ENCODE measurements at regions not wholly inside any gene's neighbourhood (a gene's known extent, or its start where the extent isn't known, plus 50 kb on each side); places are given as distances from the start of the nearest gene placed in this dataset.

GRCh38 chr13:63851526-63851925 lies 2435.9 kb upstream of the PCDH20 start:
- Histone ChIP-seq H3K27ac (ENCODE audit: insufficient read depth, low read length) (no peak overlapping the region), H3K56ac (ENCODE audit: extremely low read depth, insufficient read depth, low read length) (no peak overlapping the region), H3K27me3 (ENCODE audit: control insufficient read depth, insufficient read depth, low read length) (no peaks in the 10 kb centered on the region), H3K23ac (ENCODE audit: low read depth, low read length) (no peak overlapping the region), H3K4me3 (ENCODE audit: insufficient read depth, low read depth, low read length) (no peak overlapping the region), H3K9me1 (ENCODE audit: insufficient read depth, low read length) (no peaks in the 10 kb centered on the region; the same call in 1 of the 2 replicates), H4K8ac (ENCODE audit: low read depth in 2 of 2, low read length in 2 of 2) (no peak overlapping the region), H4K5ac (ENCODE audit: low read depth, low read length) (no peak overlapping the region), H3K14ac (replicated peaks; ENCODE audit: low read depth, low read length) (no peak overlapping the region), H2AFZ (replicated peaks; ENCODE audit: low read length, poor library complexity) (no peak overlapping the region), H2AK9ac (replicated peaks; ENCODE audit: low read depth, low read length, poor library complexity) (no peak overlapping the region), H3K4me1 (ENCODE audit: control insufficient read depth, insufficient read depth, low read length) (no peaks in the 10 kb centered on the region), H3K9ac (ENCODE audit: low read depth, low read length) (no peak overlapping the region), H3K4me2 (ENCODE audit: low read depth, low read length) (no peak overlapping the region), H2BK20ac (ENCODE audit: low read depth, low read length) (no peak overlapping the region), H2BK5ac (ENCODE audit: low read depth, low read length, poor library complexity, severe bottlenecking) (no peak overlapping the region), H2AK5ac (ENCODE audit: low read depth, low read length) (no peak overlapping the region), H3K36me3 (ENCODE audit: control insufficient read depth, insufficient read depth, low read length) (no peaks in the 10 kb centered on the region), H4K20me1 (ENCODE audit: insufficient read depth, low read length) (no peaks in the 10 kb centered on the region), H2BK120ac (ENCODE audit: low read depth, low read length) (no peak overlapping the region), H3K9me3 (ENCODE audit: control insufficient read depth, insufficient read depth, low read length) (no peaks in the 10 kb centered on the region), H3K18ac (ENCODE audit: low read depth, low read length) (no peak overlapping the region), H3K4ac (ENCODE audit: low read depth, low read length) (no peak overlapping the region), H3K79me1 (ENCODE audit: low read depth in 1 of 2, low read length in 2 of 2) (no peaks in the 10 kb centered on the region), H4K91ac (ENCODE audit: insufficient read depth, low read depth, low read length) (no peak overlapping the region), H2BK15ac (ENCODE audit: low read depth, low read length) (no peak overlapping the region)
- intact Hi-C loops (cut with micrococcal nuclease) (no loop called here), dilution Hi-C loops (cut with HindIII; ENCODE audit: low sequenced_read_pairs, unreplicated experiment) (no loop called here), in situ Hi-C loops (cut with MboI; ENCODE audit: low sequenced_read_pairs) (no loop called here)
- BruUV-seq (replicated peaks): no TSS peak
- ATAC-seq (ENCODE audit: low read depth) (no peak), DNase-seq (no peak)
- CTCF ChIA-PET: no interaction called here
- POLR2A ChIA-PET (ENCODE audit: unreplicated experiment): no interaction called here
- WGBS, 2 experiments (ENCODE audit: extremely low coverage in 2 of 2, insufficient read length in 1 of 2): no CpG with 5 or more reads among the region's 2 CpGs
- no peak for TF ChIP-seq MXI1 (IDR thresholded peaks at IDR 0.05; ENCODE audit: borderline replicate concordance, low read depth, low read length)
- TF ChIP-seq USF2 (IDR thresholded peaks at IDR 0.05; ENCODE audit: low read depth, low read length): no peak
- no peak for TF ChIP-seq CTCF (conservative IDR thresholded peaks at IDR 0.05; ENCODE audit: low read depth, low read length)
- TF ChIP-seq POLR2A (IDR thresholded peaks at IDR 0.05; ENCODE audit: low read depth, low read length): no peak
- no peak for TF ChIP-seq CHD1 (IDR thresholded peaks at IDR 0.05; ENCODE audit: low read depth, low read length)
- no peak for TF ChIP-seq ELK1 (IDR thresholded peaks at IDR 0.05; ENCODE audit: borderline replicate concordance, low read depth, low read length)
- TF ChIP-seq SMC3 (IDR thresholded peaks at IDR 0.05; ENCODE audit: low read depth, low read length): no peak
- TF ChIP-seq FOS (IDR thresholded peaks at IDR 0.05; ENCODE audit: low read depth, low read length): no peak
